ENCODE measurements at regions not wholly inside any gene's neighbourhood (a gene's known extent, or its start where the extent isn't known, plus 50 kb on each side); places are given as distances from the start of the nearest gene placed in this dataset.

- DNase-seq (ENCODE audit: low spot score): no peak
These were observed 702.7 kb downstream of the MED13L start for GRCh38 chr12:115574826-115575225.

GRCh38 chr12:115572440-115572839 is 705.1 kb downstream of the MED13L start:
- DNase-seq (ENCODE audit: low spot score): no peak

- no peak for DNase-seq (ENCODE audit: low spot score)
These were observed 706.0 kb downstream of the MED13L start for GRCh38 chr12:115571446-115571845.

- DNase-seq (ENCODE audit: low spot score): no peak
These were observed 706.5 kb downstream of the MED13L start for GRCh38 chr12:115571027-115571426.

- DNase-seq (ENCODE audit: low spot score): no peak
These were observed 707.3 kb downstream of the MED13L start for GRCh38 chr12:115570069-115570777.

DNA sequence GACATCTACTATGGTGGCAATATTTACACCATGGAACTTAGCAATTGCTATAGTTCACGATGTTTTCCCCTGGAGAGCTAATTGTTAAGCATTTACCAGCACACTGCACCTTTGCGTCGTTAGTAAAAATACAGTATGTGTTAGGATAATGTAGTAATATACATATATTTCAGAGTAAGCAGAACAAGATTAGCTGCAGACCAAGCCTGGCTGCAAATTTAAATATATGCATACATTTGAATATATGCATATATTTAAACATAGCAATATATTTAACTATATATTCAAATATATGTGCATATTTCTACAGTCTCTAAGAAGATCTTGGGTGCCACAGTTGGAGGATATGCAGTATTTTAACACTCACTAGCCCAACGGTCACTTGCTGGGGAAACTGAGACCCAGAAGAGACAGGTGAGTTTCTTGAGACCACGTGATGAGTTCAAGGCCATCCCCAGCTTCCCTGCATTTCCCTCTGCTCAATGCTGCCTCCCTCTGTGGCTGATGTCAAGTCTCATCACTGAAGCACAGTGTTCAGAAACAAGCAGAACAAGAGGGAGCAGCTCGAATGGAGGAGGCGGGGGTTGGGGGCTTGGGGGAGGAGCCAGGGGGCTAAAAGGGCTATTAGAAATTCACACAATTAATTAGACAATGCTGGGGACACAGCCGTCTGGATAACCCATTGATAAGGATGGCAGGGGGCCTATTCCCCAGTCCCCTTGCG is 708.0 kb downstream of the MED13L start:
- DNase-seq (ENCODE audit: low spot score): no peak

DNA sequence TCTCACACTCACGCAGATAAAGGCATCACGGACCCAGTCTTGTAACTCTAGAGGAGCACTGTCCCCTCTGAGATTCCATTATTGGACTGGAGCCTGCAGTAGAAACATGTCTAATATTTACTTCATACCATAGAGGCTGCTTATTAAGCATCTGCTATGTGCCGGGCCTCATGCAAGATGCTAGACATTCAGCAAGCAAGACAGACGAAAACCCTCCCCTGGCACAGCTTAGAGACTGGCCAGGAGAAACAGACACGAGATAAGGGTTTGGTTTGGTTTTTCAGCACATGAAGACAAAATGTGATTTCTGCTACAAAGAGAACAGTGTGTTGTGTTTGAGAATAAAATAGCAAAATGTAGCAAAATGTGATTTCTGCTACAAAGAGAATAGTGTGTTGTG is 719.2 kb downstream of the MED13L start:
- DNase-seq (ENCODE audit: low spot score): no peak

DNA sequence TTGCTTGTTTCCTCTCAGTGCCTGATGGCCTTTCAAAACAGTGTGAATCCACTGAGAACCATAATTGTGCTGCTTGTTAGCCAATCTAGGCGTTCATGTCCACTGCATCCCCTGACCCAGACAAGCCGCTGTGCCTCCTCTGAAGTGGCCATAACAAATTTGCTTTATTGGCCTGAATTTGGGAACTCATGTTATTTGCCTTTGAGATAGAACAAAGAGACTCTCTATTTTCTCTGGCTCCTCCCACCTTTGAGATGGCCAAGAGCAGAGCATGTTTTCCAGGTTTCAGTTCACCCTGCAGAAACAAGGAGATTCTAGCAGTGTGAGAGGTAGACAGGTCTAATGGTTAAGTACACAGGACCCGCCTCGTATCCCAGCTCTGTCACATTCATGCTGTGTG is 723.9 kb downstream of the MED13L start:
- DNase-seq (ENCODE audit: low spot score): no peak

- no peak for DNase-seq (ENCODE audit: low spot score)
These were observed 734.2 kb downstream of the MED13L start for GRCh38 chr12:115543269-115543668.

DNA sequence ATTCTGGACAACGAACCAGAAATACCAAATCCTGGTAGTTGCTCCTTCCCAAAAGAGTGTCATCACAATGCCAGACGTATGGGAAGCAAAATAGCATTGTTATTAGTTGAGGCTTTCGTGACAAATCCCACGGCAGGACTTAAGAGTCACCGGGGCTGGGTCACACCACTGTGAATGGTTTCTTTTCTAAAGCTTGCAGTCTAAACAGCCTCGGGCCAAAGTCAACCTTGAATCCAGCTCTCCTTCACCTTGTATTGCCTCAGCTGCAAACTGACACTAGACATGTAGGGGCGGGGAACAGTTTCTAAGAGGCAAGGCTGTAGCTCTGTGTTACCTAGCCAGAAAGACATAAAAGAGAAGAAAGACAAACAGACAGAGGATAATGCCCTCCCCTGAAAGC is 734.8 kb downstream of the MED13L start:
- no peak for DNase-seq (ENCODE audit: low spot score)

- no peak for DNase-seq (ENCODE audit: low spot score)
These were observed 735.5 kb downstream of the MED13L start for GRCh38 chr12:115541891-115542421.

DNA sequence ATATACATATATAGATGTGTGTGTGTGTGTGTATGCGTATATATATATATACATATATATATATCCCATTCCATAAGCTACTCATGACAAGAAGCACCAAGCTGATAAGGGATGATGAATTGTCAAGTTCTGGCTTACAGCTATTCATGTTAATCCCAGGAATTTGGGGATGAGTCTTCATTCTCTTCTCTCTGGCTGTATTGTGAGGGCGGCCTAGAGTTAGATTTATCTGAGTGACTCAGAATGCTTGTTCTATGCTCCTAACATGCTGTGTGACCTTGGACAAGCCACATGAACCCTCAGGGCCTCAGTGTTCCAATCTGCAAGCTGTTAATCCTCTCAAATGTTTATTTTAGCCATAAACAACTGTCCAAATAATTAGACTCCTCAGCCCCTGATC is 749.0 kb downstream of the MED13L start:
- no peak for DNase-seq (ENCODE audit: low spot score)

- no peak for DNase-seq (ENCODE audit: low spot score)
These were observed 755.6 kb downstream of the MED13L start for GRCh38 chr12:115521771-115522409.

- no peak for DNase-seq (ENCODE audit: low spot score)
These were observed 757.6 kb downstream of the MED13L start for GRCh38 chr12:115519887-115520286.

- DNase-seq (ENCODE audit: low spot score): no peak
These were observed 758.1 kb downstream of the MED13L start for GRCh38 chr12:115519359-115519758.

DNA sequence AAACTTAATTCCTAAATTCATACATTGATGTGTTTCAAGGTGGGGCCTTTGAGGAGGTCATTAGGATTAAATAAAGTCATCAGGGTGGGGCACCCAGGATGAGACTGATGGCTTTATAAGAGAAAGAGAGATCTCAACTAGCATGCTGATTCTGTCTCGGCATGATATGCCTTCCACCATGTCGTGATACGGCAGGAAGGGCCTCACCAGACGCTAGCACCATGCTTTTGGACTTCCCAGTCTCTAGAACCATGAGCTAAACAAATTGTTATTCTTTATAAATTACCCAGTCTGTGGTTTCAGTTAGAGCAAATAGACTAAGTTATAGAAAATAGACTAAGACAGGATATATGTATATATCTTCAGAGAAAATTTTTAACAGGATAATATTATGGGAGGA is 759.6 kb downstream of the MED13L start:
- DNase-seq (ENCODE audit: low spot score): no peak

DNA sequence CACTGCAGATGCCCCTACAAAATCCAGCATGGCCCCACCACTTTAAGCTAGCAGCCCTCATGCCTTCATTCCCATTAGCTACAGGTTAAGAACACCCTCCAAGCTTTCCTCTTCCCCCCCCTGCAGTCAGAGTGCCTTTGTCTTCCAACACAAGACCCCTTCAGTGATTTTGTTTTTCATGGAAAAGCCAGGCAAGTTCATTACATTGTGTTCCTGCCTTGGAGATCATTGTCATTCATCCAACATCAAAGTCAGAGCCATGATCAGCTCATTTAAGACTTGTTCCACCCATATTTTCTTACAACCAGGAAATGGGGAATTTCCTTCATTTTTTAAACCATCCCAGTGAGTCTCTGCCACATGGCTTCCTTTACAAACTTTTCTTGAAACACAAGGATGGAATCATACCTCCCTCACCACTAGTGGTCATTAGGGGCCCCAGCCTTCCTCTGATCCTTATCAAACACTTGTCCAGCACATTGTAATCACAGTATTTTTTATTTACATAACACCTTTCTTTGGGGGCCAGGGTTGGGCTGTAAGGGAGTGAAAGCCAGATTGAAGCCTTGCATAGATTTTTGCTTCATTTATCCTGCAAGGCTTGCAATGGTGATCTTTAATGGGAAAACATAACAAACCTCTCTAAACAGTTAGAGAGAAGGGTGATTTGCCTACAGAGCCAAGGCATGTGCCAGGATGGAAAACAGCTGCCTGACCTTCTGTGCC is 765.3 kb downstream of the MED13L start:
- no peak for DNase-seq (ENCODE audit: low spot score)

DNA sequence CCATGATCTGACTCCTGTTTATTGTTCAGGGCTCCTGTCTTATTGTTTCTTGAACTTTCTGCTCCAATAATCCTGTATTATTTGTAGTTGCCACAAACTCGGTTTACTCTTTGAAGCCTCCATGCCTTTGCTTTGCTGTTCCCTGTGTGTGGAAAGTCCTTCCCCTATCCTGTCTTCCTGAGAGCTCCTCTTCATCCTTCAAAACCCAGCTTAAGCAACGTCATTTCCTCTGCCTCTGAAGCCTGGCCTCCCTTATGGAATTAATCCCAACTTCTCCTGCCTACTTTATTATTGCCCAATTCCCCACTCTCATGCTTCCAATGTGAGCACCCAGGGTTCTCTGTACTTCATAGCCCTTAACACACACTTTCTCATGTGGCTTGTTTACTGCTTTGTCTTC is 766.2 kb downstream of the MED13L start:
- no peak for DNase-seq (ENCODE audit: low spot score)

DNA sequence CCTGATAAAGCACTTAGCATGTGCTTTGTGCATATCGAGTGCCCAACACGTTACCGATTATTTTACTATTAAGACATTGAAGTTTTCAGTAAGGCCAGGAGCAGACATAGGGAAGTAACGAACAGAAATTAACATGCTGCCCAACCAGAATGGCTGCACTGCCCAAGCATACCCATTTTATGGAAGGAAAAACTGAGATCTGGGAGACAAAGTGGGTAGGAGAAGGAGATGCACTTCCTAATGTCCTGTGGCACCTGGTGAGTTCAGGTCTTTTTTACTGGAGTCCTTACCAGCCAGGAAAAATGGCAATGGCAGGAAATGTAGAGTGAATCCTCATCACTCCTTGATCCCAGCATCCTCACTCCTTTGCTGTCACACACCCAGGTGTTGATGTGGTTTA is 768.5 kb downstream of the MED13L start:
- no peak for DNase-seq (ENCODE audit: low spot score)

GRCh38 chr12:115507951-115508722 is 769.4 kb downstream of the MED13L start:
- DNase-seq (ENCODE audit: low spot score): no peak

- no peak for DNase-seq (ENCODE audit: low spot score)
These were observed 770.0 kb downstream of the MED13L start for GRCh38 chr12:115507560-115507889.

Data from AG20443 (cell line).